Body of pancreas (tissue), 4 donors: ENCODE measurements at regions not wholly inside any gene's neighbourhood (a gene's known extent, or its start where the extent isn't known, plus 50 kb on each side); places are given as distances from the start of the nearest gene placed in this dataset.

ENCODE experiments used
- POLR2A ChIP-seq, 3 donors: fragments of 450-650 bp; IDR thresholded peaks; one replicate each; pipeline ENCODE4 v1.6.1; 2016; ENCODE audit warnings: antibody characterized with exemption in 3 of 3, mild to moderate bottlenecking in 2 of 3
- TF ChIP-seq, protein P1 (sequence below), 7 experiments: fragments of 450-650 bp in 4 of 7; fragments of 200-600 bp in 3 of 7; sonication (generic) in 3 of 7; IDR thresholded peaks; one replicate each; pipeline ENCODE4 v1.5.1; 2016 to 2019; ENCODE audit warnings: antibody characterized with exemption in 7 of 7

DNA sequence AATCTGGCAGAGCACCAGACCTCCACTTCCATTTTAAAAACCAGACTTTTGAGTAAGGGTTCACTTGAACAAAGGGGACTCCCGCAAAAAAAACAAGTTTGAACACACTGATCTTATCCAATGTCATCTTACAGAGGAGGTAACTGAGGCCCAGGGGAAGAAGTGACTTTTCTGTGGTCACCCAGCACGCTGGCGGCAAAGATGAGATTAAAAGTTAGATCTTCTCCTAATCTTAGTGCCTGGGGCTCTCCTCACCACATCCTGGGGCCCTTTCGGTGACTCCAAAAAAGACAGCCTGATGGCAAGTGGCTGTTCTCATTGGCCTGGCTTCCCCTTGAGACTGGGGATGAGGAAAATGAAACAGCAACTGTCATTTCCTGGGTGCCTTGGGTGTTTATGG is 101.8 kb upstream of the ZNF98 start:
- TF ChIP-seq POLR2A (IDR thresholded peaks at IDR 0.05), result no peak
- TF ChIP-seq, protein P1, sequence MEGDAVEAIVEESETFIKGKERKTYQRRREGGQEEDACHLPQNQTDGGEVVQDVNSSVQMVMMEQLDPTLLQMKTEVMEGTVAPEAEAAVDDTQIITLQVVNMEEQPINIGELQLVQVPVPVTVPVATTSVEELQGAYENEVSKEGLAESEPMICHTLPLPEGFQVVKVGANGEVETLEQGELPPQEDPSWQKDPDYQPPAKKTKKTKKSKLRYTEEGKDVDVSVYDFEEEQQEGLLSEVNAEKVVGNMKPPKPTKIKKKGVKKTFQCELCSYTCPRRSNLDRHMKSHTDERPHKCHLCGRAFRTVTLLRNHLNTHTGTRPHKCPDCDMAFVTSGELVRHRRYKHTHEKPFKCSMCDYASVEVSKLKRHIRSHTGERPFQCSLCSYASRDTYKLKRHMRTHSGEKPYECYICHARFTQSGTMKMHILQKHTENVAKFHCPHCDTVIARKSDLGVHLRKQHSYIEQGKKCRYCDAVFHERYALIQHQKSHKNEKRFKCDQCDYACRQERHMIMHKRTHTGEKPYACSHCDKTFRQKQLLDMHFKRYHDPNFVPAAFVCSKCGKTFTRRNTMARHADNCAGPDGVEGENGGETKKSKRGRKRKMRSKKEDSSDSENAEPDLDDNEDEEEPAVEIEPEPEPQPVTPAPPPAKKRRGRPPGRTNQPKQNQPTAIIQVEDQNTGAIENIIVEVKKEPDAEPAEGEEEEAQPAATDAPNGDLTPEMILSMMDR (IDR thresholded peaks at IDR 0.05), result no peak
